K562 (cell line): ENCODE measurements at regions not wholly inside any gene's neighbourhood (a gene's known extent, or its start where the extent isn't known, plus 50 kb on each side); places are given as distances from the start of the nearest gene placed in this dataset.

Source experiments
- ESRRA ChIP-seq: fragments of 450-650 bp; IDR thresholded peaks from 2 replicates; pipeline ENCODE4 v1.6.1; 2014; ENCODE audit warnings: low read depth, mild to moderate bottlenecking, moderate library complexity, borderline replicate concordance

GRCh38 chr11:26278354-26278753 is 53.6 kb upstream of the ANO3 start (continued):
- TF ChIP-seq ESRRA = no peak
